B cell (primary cell): ENCODE measurements at regions not wholly inside any gene's neighbourhood (a gene's known extent, or its start where the extent isn't known, plus 50 kb on each side); places are given as distances from the start of the nearest gene placed in this dataset.

Experiments
- CTCF ChIP-seq: fragments of 200-600 bp; IDR thresholded peaks from one replicate; pipeline ENCODE4 v1.8.0; 2022; ENCODE audit warnings: antibody characterized with exemption, mild to moderate bottlenecking
- EZH2 ChIP-seq: IDR thresholded peaks from 2 replicates; pipeline ENCODE4 v1.6.1; 2012; ENCODE audit warnings: borderline replicate concordance, low read depth, mild to moderate bottlenecking, moderate library complexity, low read length; ENCODE audit not compliant: insufficient read depth, poor library complexity, severe bottlenecking

GRCh38 chr18:73009691-73010090 lies 141.9 kb upstream of the NETO1 start:
- TF ChIP-seq CTCF (no peak), EZH2 (no peak)
